GM21576 (cell line): ENCODE measurements at regions not wholly inside any gene's neighbourhood (a gene's known extent, or its start where the extent isn't known, plus 50 kb on each side); places are given as distances from the start of the nearest gene placed in this dataset.
"Not testable (repeated sequence)": the region's sequence is repeated elsewhere in the genome, so short reads cannot be mapped to it uniquely, and the experiment has no call there.

ENCODE experiments used
- ATAC-seq: cut with Tn5 transposase; IDR thresholded peaks from one replicate; pipeline ENCODE4 v1.9.1; 2021; ENCODE audit warnings: mild to moderate bottlenecking, moderate library complexity; ENCODE audit not compliant: unreplicated experiment

DNA sequence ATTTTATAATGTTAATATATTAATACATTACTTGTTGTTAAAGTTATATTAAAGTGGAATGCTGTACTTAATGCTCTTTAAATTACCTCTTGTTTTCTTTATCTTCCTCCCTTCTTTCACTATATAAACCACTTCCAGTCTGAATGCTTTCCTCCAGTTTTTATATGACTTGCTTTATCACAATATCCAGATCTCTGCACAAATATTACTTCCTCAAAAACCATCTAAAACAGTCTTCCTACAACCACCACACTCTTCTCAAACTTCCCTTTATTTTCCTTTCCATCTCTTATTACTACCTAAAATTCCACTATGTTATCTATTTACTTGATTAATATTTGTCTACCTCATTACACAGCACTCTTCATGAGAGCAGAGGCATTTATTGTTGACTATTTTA, 956.6 kb downstream of the LRFN5 start:
- ATAC-seq: no peak

DNA sequence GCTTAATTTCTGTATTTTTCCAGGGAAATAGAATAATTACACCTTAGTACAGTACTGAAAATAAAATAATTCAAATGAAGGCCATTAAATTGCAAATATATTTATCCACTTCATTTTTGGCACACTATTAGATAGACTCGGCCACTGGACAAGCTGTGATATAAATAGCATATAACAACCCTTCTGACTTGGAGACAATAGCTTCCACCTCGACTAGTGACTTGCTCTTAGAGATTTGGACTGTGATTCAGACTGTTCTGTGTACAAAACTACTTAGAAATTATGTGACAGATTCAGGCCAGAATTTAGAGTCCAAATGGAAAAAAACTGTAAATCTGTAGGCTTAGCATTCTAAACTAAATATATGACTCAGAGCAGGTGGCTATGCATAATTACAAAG, 949.9 kb downstream of the LRFN5 start:
- no peak for ATAC-seq

DNA sequence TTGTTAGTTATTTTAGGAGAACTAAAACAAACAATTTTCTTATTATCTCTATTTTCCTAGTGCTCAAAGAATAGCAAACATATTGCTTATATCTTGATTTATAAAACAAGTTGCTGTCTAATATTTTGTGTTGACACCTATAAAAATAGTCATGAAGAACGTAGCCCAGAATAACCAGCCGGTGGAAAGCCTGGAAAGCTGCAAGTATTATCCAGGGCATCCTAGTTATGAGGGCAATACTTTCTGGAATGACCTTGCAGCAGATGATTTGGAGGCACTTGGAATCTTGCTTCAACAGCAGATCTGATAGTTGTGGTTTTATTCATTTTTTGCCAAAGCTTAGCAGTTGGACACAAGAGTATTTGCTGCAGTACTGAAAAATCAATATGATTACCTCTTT, 948.7 kb downstream of the LRFN5 start:
- ATAC-seq: no peak

DNA sequence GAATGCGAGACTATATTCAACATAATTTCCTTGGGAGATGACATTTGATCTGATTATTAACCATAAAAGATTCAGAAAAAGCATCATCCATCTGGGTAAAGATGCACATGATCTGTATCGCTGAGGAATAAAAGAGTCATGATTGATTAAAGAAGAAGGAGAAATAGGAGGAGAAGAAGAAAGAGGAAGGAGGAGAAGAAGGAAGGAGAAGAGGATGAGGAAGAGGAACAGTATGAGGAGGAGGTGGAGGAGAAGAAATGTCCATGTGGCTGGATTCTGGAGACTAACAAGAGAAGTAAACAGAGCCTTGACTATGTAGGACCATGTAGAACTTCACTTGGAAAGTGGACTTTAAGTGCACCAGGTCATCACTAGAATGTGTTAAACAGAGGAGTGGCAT, 947.4 kb downstream of the LRFN5 start:
- no peak for ATAC-seq

DNA sequence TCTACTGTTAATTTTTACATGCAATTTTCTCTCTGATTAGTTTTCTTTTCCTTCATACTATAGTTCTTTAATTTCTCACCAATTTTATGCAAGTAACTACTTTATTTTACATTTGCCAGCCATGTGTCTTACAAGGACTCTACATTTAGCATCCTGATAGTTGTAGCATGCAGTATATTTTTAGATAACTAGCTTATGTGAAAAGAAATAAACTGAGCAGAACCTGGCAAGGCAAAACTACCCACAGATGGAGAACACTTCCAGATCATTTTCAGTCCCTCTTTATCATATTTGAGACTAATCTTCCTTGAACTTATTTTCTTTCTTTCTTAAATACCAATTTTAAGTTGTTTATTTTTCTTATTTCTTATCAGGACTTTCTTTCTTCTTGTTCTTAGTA, 943.6 kb downstream of the LRFN5 start:
- no peak for ATAC-seq

DNA sequence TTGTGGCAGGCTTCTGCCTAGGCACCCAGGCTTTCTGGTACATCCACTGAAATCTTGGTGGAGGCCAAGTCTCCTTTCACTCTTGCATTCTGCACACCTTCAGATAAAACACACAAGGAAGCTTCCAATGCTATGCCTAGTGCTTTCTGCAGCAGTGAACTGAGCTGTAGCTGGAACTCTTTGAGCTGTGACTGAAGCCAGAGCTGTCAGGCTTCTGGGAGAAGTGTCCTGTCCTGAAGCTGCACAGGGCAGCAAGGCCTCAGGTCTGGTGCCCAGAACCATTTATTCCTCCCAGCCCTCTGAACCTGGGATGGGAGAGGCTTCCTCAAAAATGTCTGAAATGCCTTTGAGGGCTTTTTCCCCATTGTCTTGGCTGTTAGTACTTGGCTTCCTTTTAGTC, 941.7 kb downstream of the LRFN5 start:
- no peak for ATAC-seq

DNA sequence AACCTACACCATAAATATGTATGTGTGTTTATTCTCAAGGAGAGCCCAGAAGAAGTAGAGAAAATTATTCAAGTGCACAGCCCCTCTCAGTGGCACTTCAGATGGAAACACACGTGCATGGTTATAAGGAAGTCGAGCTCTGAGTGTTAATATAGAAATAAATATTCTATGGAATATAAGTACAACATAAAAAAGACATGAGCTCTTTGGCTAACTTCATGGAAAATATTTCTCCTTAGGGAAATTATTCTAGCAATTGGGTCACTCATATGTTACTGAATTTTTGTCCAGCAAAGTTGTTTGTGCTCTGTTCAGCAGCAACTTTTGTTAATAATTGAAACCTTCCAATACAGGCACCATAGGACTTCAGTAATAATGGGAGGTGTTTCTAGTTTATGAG, 939.0 kb downstream of the LRFN5 start:
- no peak for ATAC-seq

DNA sequence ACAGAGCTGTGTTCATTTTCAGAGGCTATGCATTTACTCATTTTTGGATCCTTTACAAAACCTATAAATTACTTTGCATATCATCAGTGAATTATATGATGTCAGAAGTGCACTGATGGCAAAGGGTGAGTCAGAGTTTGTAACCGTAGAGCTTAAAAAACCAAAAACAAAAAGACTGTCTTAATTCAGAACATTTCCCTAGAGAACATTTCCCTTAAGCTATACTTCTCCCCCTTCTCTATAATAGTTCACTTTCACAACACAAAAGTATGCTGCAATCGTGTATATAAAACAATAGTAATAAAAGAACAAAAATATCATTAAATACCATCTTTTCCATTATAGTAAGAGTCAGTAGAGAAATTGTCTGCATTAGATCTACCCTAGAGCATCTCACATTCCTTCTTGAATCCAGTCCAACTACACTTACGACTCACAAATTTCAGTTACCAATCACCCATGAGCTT, 934.9 kb downstream of the LRFN5 start:
- ATAC-seq: no peak

DNA sequence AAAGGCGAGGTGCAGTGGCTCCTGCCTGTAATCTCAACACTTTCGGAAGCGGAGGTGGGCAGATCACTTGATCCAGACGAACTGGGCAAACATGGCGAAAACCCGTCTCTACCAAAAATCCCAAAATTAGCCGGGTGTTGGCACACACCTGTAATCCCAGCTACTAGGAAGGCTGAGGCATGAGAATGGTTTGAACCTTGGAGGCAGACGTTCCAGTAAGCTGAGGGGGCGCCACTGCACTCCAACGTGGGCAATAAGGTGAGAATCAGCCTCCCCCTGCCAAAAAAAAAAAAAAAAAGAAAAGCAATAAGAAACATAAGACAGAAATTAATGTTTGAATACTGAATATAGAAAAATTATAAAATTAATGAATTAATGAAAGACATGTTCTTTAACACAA, 928.7 kb downstream of the LRFN5 start:
- no peak for ATAC-seq

DNA sequence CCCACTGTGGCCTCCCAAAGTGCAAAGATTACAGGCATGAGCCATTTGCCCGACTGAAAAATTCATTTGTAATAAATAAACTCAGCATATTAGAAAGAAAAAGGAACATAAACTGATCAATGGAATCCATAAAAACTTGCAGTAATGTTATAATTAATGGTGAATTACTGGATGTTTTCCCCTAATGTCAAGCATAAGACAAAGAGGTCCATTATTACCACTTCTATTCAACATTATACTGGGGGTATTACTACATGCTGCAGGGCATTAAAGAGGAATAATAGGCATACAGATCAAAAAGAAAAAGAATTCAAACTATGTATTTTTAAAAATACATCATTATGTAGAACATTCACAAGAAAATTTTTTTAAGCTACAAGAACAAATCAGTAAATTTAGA, 926.8 kb downstream of the LRFN5 start:
- ATAC-seq: no peak

DNA sequence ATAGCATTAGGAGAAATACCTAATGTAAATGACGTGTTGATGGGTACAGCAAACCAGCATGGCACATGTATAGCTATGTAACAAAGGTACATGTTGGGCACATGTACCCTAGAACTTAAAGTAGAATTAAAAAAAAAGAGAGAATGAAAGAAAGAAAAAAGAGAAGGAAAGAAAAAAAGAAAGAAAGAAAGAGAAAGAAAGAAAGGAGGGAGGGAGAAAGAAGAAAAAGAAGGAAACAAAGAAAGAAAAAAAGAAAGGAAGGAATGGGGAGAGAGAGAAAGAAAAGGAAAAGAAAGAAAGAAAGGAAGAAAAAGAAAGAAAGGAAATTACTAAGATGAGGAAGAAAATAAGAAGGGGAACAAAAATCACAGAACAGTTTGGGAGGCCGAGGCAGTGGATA, 925.5 kb downstream of the LRFN5 start:
- no peak for ATAC-seq

DNA sequence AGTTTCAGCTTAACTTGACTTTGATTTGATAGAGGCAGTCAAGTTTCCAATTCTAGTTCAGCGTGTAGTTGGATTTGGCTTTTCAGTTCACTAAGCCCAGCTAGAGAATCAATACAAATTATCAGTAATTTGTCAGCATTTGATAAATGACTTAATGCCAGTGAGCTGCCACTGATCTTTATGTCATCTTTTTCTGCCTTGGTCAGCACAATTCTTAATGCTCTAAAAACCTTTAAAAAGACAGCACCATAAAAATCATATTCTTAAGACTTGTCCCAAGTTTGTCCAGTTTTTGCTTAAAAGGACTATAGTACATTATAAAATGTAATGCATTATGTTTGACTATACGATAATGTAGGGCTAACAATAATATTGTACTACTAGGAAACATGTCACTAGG, 920.5 kb downstream of the LRFN5 start:
- no peak for ATAC-seq

DNA sequence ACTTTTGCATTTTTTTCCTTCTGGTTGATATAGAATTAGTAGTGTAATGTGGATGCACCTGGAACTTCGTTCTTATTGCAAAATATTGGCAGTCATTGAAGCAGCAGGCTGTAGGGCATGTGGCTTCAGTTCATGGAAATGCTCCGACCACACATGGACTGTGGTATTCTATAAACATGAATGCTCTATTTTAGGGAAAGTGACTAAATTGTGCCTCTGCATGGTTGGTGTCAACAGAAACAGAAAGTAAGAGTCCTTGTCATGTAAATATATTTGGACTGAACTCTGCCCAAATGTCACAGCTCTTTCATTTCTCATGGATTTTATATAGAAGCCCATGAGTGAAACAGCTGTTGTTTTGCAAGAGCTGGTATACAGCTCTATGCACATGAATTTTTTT, 917.0 kb downstream of the LRFN5 start:
- ATAC-seq: peak; percentile 98

DNA sequence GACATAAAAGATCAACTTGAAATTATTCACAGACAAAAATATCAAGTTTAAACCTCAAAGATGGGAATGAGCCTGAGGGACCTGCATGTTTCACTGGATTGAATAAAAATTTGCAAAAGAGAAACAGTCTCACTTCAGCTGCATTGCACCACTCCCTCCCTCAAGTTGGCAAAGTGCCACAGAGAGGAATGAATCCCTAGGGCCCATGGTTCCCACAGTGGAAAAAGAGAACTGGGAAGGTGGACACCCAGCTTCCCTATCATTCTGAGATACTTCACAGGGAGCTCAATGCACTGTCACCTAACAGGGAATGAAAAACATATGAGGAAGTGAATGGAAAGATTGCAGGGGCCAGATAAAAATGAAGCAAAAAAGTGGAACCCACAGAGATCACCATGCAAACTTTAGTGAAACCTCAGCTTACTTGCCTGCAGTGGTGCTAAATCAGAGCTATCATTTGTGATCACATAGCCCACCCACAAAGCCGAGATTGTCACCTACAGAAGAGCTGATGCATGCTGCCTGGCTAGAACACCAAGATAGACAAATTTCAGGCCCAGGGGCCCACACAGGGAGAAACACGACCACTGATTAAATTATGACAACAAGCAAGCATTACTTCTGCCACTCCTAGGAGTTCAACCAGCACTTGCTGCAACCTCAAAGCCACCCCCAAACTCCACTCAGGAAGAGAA, 911.3 kb downstream of the LRFN5 start:
- no peak for ATAC-seq

DNA sequence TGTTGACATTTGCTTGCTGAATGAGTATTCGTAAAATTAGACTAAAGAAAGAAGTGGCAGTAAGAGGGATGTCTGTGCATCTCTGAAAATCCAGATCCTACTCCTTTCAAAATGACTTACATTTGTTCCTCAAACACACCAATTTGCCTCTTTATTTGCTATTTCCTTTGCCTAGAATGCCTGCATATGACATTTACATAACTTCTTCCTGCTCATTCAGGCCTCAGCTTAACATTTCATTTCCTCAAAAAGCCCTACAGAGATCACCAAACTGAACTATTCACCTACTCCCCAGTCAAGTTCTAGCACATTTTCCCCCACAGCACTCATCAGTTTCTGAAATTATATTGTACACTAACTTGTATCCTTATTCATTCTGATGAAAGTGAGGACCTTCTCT, 907.2 kb downstream of the LRFN5 start:
- ATAC-seq: no peak

DNA sequence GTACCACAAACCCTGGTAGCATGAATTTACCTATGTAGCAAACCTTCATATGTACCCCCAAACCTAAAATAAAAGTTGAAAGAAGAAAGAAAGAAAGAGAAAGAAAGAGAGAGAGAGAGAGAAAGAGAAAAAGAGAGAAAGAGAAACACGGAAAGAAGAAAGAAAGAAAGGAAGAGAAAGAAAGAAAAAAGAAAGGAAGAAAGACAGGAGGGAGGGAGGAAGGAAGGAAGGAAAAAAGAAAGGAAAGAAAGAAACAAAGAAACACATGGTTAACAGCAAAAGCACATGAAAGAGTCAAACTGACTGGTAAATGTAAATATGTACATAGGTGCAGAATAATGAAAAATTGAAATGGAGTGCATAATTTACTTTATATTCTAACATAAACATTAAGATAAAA, 903.4 kb downstream of the LRFN5 start:
- ATAC-seq: no peak

DNA sequence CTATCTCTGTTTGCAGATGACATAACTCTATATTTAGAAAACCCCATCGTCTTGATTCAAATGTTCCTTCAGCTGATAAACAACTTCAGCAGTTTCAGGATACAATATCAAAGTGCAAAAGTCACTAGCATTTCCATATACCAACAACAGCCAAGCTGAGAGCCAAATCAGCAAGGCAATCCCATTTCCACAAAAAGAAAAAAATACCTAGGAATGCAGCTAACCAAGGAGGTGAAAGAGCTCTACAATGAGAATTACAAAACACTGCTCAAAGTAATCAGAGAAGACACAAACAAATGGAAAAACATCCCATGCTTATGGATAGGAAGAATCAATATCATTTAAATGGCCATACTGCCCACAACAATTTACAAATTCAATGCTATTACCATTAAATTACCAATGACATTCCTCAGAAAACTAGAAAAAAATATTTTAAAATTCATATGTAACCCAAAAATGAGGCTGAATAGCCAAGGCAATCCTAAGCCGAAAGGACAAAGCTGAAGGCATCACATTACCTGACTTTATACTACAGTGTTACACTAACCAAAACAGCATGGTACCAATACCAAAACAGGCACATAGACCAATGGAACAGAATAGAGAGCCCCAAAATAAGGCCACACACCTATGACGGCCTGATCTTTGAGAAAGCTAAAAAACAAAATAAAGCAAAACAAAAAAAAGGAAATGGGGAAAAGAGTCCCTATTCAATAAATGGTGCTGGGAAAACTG, 901.7 kb downstream of the LRFN5 start:
- ATAC-seq: no peak

DNA sequence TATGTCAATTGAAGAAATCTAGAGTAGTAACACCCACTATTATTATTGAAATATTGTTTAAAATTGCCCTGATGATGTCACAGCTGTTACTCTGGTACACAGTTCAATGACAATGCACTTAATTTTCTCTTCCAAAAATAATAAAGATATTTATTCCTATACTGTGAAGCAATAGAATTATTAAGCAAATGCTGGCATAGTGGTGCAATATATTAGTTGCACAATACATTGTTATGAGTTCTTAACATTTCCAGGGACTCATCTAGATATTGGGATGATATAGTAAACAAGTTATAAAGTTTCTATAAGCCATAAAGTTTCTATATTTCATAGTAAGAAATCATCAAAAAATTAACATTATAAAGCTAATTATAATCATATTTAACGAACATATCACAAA, 897.8 kb downstream of the LRFN5 start:
- ATAC-seq: no peak

DNA sequence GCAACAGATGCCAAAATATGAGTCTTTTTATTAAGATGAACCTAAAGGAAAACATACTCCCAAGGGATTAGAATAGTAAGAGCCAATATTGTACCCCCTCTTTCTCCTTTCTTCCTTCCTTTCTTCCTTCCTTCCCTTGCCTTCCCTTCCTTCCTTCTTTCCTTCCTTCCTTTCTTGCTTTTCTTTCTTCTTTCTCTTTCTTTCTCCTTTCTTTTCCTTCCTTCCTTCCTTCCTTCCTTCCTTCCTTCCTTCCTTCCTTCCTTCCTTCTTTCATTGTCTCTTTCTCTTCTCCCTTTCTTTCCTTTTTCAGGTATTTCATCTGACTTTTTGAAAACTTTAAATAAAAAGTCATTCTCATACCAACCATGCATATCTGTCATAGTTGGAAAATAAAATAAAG, 892.5 kb downstream of the LRFN5 start:
- no peak for ATAC-seq

DNA sequence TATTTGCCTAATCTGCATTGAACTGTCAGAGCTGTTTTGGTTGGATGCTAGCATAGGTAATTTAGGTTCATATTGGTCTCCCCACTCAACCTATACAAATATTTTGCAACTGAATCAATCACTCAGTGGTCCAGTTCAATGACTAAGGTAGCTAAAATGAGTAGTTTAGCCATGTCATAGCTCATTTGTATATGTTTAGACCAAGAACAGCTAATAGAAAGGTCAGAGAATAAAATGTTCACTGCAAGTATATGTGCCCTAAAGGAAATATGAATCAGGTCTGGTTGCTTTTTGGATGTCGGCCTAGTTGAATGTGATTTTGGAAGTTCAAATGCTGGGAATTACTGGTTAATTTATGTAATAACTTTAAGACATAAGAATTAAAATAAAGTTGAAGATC, 883.9 kb downstream of the LRFN5 start:
- ATAC-seq: no peak

DNA sequence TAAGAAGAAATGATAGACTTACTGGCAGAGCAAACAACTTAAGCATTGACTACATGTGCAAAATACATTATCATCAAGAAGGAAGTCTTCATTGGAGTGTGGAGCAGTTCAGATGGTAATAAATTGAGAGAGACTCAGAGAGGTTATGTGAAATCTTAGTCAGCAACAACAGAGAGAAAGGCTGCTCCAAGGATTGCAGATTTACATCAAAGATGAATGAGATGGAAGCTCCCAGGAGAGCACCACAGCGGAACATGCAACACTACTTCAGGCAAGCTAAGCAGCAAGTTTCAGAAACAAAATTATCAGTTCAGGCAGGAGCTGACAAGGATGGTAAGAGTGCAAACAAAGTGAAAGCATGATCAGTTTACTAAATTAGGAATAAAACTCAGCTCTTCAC, 882.3 kb downstream of the LRFN5 start:
- ATAC-seq: no peak

DNA sequence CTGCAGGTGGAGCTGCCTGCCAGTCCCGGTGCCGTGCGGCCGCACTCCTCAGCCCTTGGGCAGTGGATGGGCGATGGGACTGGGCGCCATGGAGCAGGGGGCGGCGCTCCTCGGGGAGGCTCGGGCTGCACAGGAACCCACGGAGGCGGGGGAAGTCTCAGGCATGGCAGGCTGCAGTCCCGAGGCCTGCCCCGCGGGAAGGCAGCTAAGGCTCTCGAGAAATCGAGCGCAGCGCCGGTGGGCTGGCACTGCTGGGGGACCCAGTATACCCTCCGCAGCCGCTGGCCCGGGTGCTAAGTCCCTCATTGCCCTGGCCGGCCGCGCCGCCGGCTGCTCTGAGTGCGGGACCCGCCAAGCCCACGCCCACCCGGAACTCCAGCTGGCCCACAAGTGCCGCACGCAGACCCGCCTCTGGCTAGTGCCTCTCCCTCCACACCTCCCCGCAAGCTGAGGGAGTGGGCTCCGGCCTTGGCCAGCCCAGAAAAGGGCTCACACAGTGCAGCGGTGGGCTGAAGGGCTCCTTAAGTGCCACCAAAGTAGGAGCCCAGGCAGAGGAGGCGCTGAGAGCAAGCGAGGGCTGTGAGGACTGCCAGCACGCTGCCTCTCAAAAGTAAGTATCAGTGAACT, 875.8 kb downstream of the LRFN5 start:
- not testable (repeated sequence) for ATAC-seq
